ENCODE measurements at regions not wholly inside any gene's neighbourhood (a gene's known extent, or its start where the extent isn't known, plus 50 kb on each side); places are given as distances from the start of the nearest gene placed in this dataset.

DNA sequence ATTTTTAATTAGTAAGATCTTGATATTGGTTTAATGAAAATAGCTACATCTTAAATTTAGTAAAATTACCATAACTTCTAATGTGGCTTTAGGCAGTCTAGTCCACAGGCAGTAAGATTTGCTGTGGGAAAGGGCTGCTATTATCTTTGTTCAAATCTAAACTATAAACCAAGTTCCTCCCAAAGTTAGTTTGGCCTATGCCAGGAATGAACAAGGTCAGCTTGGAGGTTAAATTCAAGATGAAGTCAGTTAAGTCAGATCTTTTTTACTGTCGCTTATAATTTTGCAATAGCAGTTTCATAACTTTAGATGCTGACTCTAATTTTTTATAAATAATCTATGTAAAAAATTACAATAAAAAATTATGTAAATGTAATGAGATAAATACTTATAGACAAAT is 1016.9 kb upstream of the ALCAM start:
- TF ChIP-seq, protein P1, sequence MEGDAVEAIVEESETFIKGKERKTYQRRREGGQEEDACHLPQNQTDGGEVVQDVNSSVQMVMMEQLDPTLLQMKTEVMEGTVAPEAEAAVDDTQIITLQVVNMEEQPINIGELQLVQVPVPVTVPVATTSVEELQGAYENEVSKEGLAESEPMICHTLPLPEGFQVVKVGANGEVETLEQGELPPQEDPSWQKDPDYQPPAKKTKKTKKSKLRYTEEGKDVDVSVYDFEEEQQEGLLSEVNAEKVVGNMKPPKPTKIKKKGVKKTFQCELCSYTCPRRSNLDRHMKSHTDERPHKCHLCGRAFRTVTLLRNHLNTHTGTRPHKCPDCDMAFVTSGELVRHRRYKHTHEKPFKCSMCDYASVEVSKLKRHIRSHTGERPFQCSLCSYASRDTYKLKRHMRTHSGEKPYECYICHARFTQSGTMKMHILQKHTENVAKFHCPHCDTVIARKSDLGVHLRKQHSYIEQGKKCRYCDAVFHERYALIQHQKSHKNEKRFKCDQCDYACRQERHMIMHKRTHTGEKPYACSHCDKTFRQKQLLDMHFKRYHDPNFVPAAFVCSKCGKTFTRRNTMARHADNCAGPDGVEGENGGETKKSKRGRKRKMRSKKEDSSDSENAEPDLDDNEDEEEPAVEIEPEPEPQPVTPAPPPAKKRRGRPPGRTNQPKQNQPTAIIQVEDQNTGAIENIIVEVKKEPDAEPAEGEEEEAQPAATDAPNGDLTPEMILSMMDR (IDR thresholded peaks at IDR 0.05) = no peak
- TF ChIP-seq ZFX (IDR thresholded peaks at IDR 0.05; ENCODE audit: borderline replicate concordance) = no peak

Measured in 22Rv1 (cell line).